Caco-2 (cell line): ENCODE measurements at regions not wholly inside any gene's neighbourhood (a gene's known extent, or its start where the extent isn't known, plus 50 kb on each side); places are given as distances from the start of the nearest gene placed in this dataset.

ENCODE experiments used
- BruUV-seq: library from RNA; stranded (reverse); fragments of 400-500 nt; replicated peaks from 2 replicates; lab custom pipeline; 2021; lab: Mats Ljungman, UMichigan
- CTCF ChIA-PET: fragments of 300-600 bp; sonication (Branson Sonifier 250); formaldehyde crosslinking; loops from one replicate; lab custom pipeline; 2022; ENCODE audit warnings: antibody characterized with exemption; lab: Charles Lee
- POLR2A ChIA-PET: fragments of 300-600 bp; sonication (Branson Sonifier 250); formaldehyde crosslinking; loops from one replicate; lab custom pipeline; 2022; ENCODE audit warnings: antibody characterized with exemption; lab: Charles Lee
- DNase-seq, 2 experiments: peaks; one replicate each; pipeline versions ENCODE4 v3.0.0 to v3.0.0-alpha.2; 2020 to 2022
- H3K27me3 ChIP-seq: replicated peaks from 2 replicates; pipeline ENCODE4 v1.6.0; 2011; ENCODE audit warnings: low read length; ENCODE audit not compliant: control insufficient read depth, insufficient read depth
- H3K36me3 ChIP-seq: 2 replicates; pipeline ENCODE4 v1.5.1; 2011; ENCODE audit warnings: low read length; ENCODE audit not compliant: control insufficient read depth, insufficient read depth
- H3K4me1 ChIP-seq: fragments of 250-450 bp; sonication (Bioruptor Pico); 2 replicates; pipeline ENCODE4 v1.5.1; 2020; ENCODE audit warnings: mild to moderate bottlenecking
- H3K4me3 ChIP-seq: 2 replicates; pipeline ENCODE4 v1.5.1; 2011; ENCODE audit warnings: low read depth, mild to moderate bottlenecking, control low read depth, low read length
- H3K9me3 ChIP-seq: fragments of 250-450 bp; sonication (Bioruptor Pico); 2 replicates; pipeline ENCODE4 v1.5.1; 2020; ENCODE audit warnings: mild to moderate bottlenecking, moderate library complexity
- H3K27ac Mint-ChIP-seq: one replicate; pipeline ENCODE4 v1.8.0; 2022; ENCODE audit warnings: mixed read lengths; ENCODE audit not compliant: unreplicated experiment
- H3K27me3 Mint-ChIP-seq: one replicate; pipeline ENCODE4 v1.8.0; 2022; ENCODE audit warnings: mixed read lengths; ENCODE audit not compliant: insufficient read depth, unreplicated experiment
- H3K36me3 Mint-ChIP-seq: one replicate; pipeline ENCODE4 v1.8.0; 2022; ENCODE audit warnings: mild to moderate bottlenecking, mixed read lengths; ENCODE audit not compliant: insufficient read depth, unreplicated experiment
- H3K4me1 Mint-ChIP-seq: one replicate; pipeline ENCODE4 v1.8.0; 2022; ENCODE audit warnings: low read depth, mixed read lengths; ENCODE audit not compliant: unreplicated experiment
- H3K4me3 Mint-ChIP-seq: one replicate; pipeline ENCODE4 v1.8.0; 2022; ENCODE audit warnings: mild to moderate bottlenecking, moderate library complexity, mixed read lengths; ENCODE audit not compliant: unreplicated experiment
- H3K9me3 Mint-ChIP-seq: one replicate; pipeline ENCODE4 v1.8.0; 2022; ENCODE audit warnings: mixed read lengths; ENCODE audit not compliant: unreplicated experiment
- intact Hi-C: fragments of 100-400 bp; cut with micrococcal nuclease; formaldehyde crosslinking; loops from one replicate; pipeline ENCODE4 v1.10.0; 2022; ENCODE audit not compliant: unreplicated experiment
- TF ChIP-seq, protein P1 (sequence below), 2 experiments: fragments of 200-600 bp in 1 of 2; IDR thresholded peaks; 1 replicate in 1 of 2; 2 replicates in 1 of 2; pipeline versions ENCODE4 v1.5.1 to v1.8.0; 2011 to 2022; ENCODE audit warnings: antibody characterized with exemption in 1 of 2, control low read depth in 1 of 2, inconsistent platforms in 1 of 2, low read depth in 1 of 2, low read length in 1 of 2, mild to moderate bottlenecking in 1 of 2, moderate library complexity in 1 of 2; ENCODE audit not compliant: insufficient read depth in 1 of 2, severe bottlenecking in 1 of 2, unreplicated experiment in 1 of 2

DNA sequence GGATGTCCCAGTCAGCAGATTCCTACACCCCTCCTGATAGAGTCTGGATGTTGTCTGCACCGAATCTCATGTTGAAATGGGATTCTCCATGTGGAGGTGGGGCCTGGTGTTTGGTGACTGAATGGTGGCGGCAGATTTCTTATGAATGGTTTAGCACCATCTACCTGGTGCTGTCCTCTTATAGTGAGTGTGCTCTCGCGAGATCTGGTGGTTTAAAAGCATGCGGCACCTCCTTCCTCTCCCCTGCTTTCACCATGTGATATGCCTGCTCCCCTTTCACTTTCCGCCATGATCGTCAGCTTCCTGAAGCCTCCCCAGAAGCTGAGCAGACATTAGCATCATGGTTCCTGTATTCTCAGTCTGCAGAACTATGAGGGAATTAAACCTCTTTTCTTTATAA is 135.2 kb upstream of the SLC6A11 start:
- H3K9me3 Mint-ChIP-seq: no peaks in the 10 kb centered on the region
- intact Hi-C loops: no loop called here
- H3K27ac Mint-ChIP-seq: no peak overlapping the region
- TF ChIP-seq, protein P1, sequence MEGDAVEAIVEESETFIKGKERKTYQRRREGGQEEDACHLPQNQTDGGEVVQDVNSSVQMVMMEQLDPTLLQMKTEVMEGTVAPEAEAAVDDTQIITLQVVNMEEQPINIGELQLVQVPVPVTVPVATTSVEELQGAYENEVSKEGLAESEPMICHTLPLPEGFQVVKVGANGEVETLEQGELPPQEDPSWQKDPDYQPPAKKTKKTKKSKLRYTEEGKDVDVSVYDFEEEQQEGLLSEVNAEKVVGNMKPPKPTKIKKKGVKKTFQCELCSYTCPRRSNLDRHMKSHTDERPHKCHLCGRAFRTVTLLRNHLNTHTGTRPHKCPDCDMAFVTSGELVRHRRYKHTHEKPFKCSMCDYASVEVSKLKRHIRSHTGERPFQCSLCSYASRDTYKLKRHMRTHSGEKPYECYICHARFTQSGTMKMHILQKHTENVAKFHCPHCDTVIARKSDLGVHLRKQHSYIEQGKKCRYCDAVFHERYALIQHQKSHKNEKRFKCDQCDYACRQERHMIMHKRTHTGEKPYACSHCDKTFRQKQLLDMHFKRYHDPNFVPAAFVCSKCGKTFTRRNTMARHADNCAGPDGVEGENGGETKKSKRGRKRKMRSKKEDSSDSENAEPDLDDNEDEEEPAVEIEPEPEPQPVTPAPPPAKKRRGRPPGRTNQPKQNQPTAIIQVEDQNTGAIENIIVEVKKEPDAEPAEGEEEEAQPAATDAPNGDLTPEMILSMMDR (IDR thresholded peaks at IDR 0.05; ENCODE audit: insufficient read depth in 1 of 2, low read depth in 1 of 2, low read length in 1 of 2, severe bottlenecking in 1 of 2, unreplicated experiment in 1 of 2): no peak
- ChIA-PET POLR2A (no interaction called here), CTCF (no interaction called here)
- DNase-seq: no peak
- H3K4me3 Mint-ChIP-seq: no peak overlapping the region
- Histone ChIP-seq H3K4me1 (no peaks in the 10 kb centered on the region), H3K36me3 (no peaks in the 10 kb centered on the region), H3K27me3 (no peaks in the 10 kb centered on the region), H3K9me3 (no peaks in the 10 kb centered on the region), H3K4me3 (no peak overlapping the region)
- no peaks in the 10 kb centered on the region for H3K4me1 Mint-ChIP-seq
- no TSS peak for BruUV-seq
- no peaks in the 10 kb centered on the region for H3K36me3 Mint-ChIP-seq
- peaks cover 11% of the 10 kb centered on the region for H3K27me3 Mint-ChIP-seq

DNA sequence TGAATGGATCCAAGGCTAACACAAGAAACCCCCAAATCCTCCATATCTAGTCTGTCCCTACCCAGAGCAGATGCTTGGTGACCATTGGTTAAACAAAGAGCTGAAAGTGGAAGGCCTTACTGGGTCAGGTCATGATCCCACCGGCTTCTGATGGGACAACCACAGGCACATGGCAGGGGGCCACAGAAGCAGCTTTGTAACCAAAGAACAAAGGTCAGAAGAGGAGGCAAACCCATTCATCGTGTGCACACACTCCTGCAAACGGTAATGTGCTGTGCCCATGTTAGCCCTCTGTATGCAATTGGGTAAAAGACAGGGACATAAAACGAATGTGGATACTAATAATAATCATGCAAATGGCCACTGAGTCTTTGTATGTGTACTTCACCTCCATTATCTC is 133.3 kb upstream of the SLC6A11 start:
- Mint-ChIP-seq H3K27me3 (peaks cover 8% of the 10 kb centered on the region), H3K36me3 (no peaks in the 10 kb centered on the region), H3K9me3 (no peaks in the 10 kb centered on the region), H3K4me3 (no peak overlapping the region), H3K27ac (no peak overlapping the region), H3K4me1 (no peaks in the 10 kb centered on the region)
- Histone ChIP-seq H3K9me3 (no peaks in the 10 kb centered on the region), H3K4me3 (no peak overlapping the region), H3K36me3 (no peaks in the 10 kb centered on the region), H3K4me1 (no peaks in the 10 kb centered on the region), H3K27me3 (no peaks in the 10 kb centered on the region)
- BruUV-seq: no TSS peak
- TF ChIP-seq, protein P1 (IDR thresholded peaks at IDR 0.05; ENCODE audit: insufficient read depth in 1 of 2, low read depth in 1 of 2, low read length in 1 of 2, severe bottlenecking in 1 of 2, unreplicated experiment in 1 of 2): no peak
- POLR2A ChIA-PET: no interaction called here
- intact Hi-C loops: no loop called here
- no peak for DNase-seq
- CTCF ChIA-PET: no interaction called here

DNA sequence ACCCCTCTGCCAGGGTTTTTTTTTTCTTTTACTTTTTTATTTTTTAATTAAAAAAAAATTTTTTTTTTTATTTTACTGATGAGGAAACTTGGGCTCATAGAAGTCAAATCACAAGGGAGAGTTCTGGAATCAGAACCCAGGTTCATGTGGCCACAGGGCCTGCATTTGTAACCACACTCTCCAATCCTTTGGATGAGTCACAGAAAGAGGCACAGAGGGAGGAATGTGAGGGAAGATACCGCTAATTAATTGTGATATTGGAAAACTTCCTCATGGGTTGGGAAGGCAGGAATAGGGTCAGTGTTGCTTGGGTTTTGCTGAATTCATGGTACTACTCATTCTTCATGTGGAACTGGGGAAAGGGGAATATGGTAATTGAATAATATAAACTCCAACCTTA is 132.9 kb upstream of the SLC6A11 start:
- CTCF ChIA-PET: no interaction called here
- no peak for DNase-seq
- POLR2A ChIA-PET: no interaction called here
- no peaks in the 10 kb centered on the region for H3K9me3 ChIP-seq
- H3K9me3 Mint-ChIP-seq: no peaks in the 10 kb centered on the region
- no peaks in the 10 kb centered on the region for H3K36me3 Mint-ChIP-seq
- no peaks in the 10 kb centered on the region for H3K27me3 ChIP-seq
- no TSS peak for BruUV-seq
- no peaks in the 10 kb centered on the region for H3K4me1 Mint-ChIP-seq
- H3K4me1 ChIP-seq: no peaks in the 10 kb centered on the region
- no peaks in the 10 kb centered on the region for H3K36me3 ChIP-seq
- H3K27ac Mint-ChIP-seq: no peak overlapping the region
- H3K27me3 Mint-ChIP-seq: peaks cover 8% of the 10 kb centered on the region
- no peak overlapping the region for H3K4me3 ChIP-seq
- H3K4me3 Mint-ChIP-seq: no peak overlapping the region
- TF ChIP-seq, protein P1 (IDR thresholded peaks at IDR 0.05; ENCODE audit: insufficient read depth in 1 of 2, low read depth in 1 of 2, low read length in 1 of 2, severe bottlenecking in 1 of 2, unreplicated experiment in 1 of 2): no peak
- intact Hi-C loops: no loop called here
